ENCODE measurements at regions not wholly inside any gene's neighbourhood (a gene's known extent, or its start where the extent isn't known, plus 50 kb on each side); places are given as distances from the start of the nearest gene placed in this dataset.

- Histone ChIP-seq H2BK5ac (ENCODE audit: low read depth, low read length, poor library complexity, severe bottlenecking) (no peak overlapping the region), H4K20me1 (ENCODE audit: insufficient read depth, low read length) (no peaks in the 10 kb centered on the region), H3K18ac (ENCODE audit: low read depth, low read length) (no peak overlapping the region), H3K79me1 (ENCODE audit: low read depth in 1 of 2, low read length in 2 of 2) (no peaks in the 10 kb centered on the region), H3K9me1 (ENCODE audit: insufficient read depth, low read length) (no peaks in the 10 kb centered on the region), H3K14ac (replicated peaks; ENCODE audit: low read depth, low read length) (no peak overlapping the region), H2AK9ac (replicated peaks; ENCODE audit: low read depth, low read length, poor library complexity) (no peak overlapping the region), H2BK20ac (ENCODE audit: low read depth, low read length) (no peak overlapping the region), H2BK15ac (ENCODE audit: low read depth, low read length) (no peak overlapping the region), H3K23ac (ENCODE audit: low read depth, low read length) (no peak overlapping the region), H3K9ac (ENCODE audit: low read depth, low read length) (no peak overlapping the region), H3K4me2 (ENCODE audit: low read depth, low read length) (no peak overlapping the region), H3K56ac (ENCODE audit: extremely low read depth, insufficient read depth, low read length) (no peak overlapping the region), H4K5ac (ENCODE audit: low read depth, low read length) (no peak overlapping the region), H3K4ac (ENCODE audit: low read depth, low read length) (no peak overlapping the region), H4K91ac (ENCODE audit: insufficient read depth, low read depth, low read length) (no peak overlapping the region), H2AK5ac (ENCODE audit: low read depth, low read length) (no peak overlapping the region), H3K4me1 (ENCODE audit: control insufficient read depth, insufficient read depth, low read length) (no peaks in the 10 kb centered on the region), H2BK120ac (ENCODE audit: low read depth, low read length) (no peak overlapping the region), H3K36me3 (ENCODE audit: control insufficient read depth, insufficient read depth, low read length) (no peaks in the 10 kb centered on the region), H4K8ac (ENCODE audit: low read depth in 2 of 2, low read length in 2 of 2) (no peak overlapping the region), H3K27ac (ENCODE audit: insufficient read depth, low read length) (no peak overlapping the region), H2AFZ (replicated peaks; ENCODE audit: low read length, poor library complexity) (no peak overlapping the region), H3K4me3 (ENCODE audit: insufficient read depth, low read depth, low read length) (no peak overlapping the region), H3K27me3 (ENCODE audit: control insufficient read depth, insufficient read depth, low read length) (no peaks in the 10 kb centered on the region), H3K9me3 (ENCODE audit: control insufficient read depth, insufficient read depth, low read length) (peaks cover under 1% of the 10 kb centered on the region; the same call in 1 of the 2 replicates)
- no peak for DNase-seq
- whole genome bisulfite sequencing, 2 experiments (ENCODE audit: extremely low coverage in 2 of 2, insufficient read length in 1 of 2), result 26% methylated on average over 3 of the region's 19 CpGs; no CpG with 5 or more reads in 1 of the 2 experiments
- no peak for ATAC-seq (ENCODE audit: low read depth)
- ChIA-PET CTCF (no interaction called here), POLR2A (ENCODE audit: unreplicated experiment) (no interaction called here)
- no peak for TF ChIP-seq CHD1 (IDR thresholded peaks at IDR 0.05; ENCODE audit: low read depth, low read length)
- no peak for TF ChIP-seq CTCF (conservative IDR thresholded peaks at IDR 0.05; ENCODE audit: low read depth, low read length)
- no peak for TF ChIP-seq FOS (IDR thresholded peaks at IDR 0.05; ENCODE audit: low read depth, low read length)
- no TSS peak for BruUV-seq (replicated peaks)
- dilution Hi-C loops (cut with HindIII; ENCODE audit: low sequenced_read_pairs, unreplicated experiment) (no loop called here), in situ Hi-C loops (cut with MboI; ENCODE audit: low sequenced_read_pairs) (no loop called here), intact Hi-C loops (cut with micrococcal nuclease) (loop anchor here (5.0 kb wide), 1 partner anchor 384 kb away; no protein-coding TSS in a partner anchor)
Measured at GRCh38 chr9:31848505-31849285, 535.7 kb upstream of the ACO1 start.
